GM23338 (cell line): ENCODE measurements at regions not wholly inside any gene's neighbourhood (a gene's known extent, or its start where the extent isn't known, plus 50 kb on each side); places are given as distances from the start of the nearest gene placed in this dataset.

Source experiments
- ATAC-seq: fragments of 200-7000 bp; cut with Tn5 transposase; 3 replicates; pipeline ENCODE4 v1.9.1; 2020
- DNase-seq: peaks from one replicate; pipeline ENCODE4 v3.0.0-alpha.2; 2015; ENCODE audit warnings: low spot score
- H2AFZ ChIP-seq: fragments of 200-600 bp; sonication (generic); 2 replicates; pipeline ENCODE4 v1.8.0; 2016; ENCODE audit warnings: antibody characterized with exemption, mild to moderate bottlenecking, moderate library complexity
- H3F3A ChIP-seq: fragments of 200-600 bp; sonication (generic); replicated peaks from 2 replicates; pipeline ENCODE4 v1.8.0; 2017; ENCODE audit warnings: antibody characterized with exemption, mixed run types, low read depth
- H3K27ac ChIP-seq: fragments of 200-600 bp; sonication (generic); 2 replicates; pipeline ENCODE4 v1.6.1; 2016; ENCODE audit warnings: low read depth
- H3K27me3 ChIP-seq: fragments of 200-600 bp; sonication (generic); 2 replicates; pipeline ENCODE4 v1.8.0; 2016; ENCODE audit warnings: mild to moderate bottlenecking, mixed run types, moderate library complexity; ENCODE audit not compliant: insufficient read depth
- H3K36me3 ChIP-seq: fragments of 200-600 bp; sonication (generic); 2 replicates; pipeline ENCODE4 v1.8.0; 2016; ENCODE audit warnings: mild to moderate bottlenecking; ENCODE audit not compliant: insufficient read depth
- H3K4me1 ChIP-seq: fragments of 200-600 bp; sonication (generic); 2 replicates; pipeline ENCODE4 v1.8.0; 2016; ENCODE audit warnings: mild to moderate bottlenecking, moderate library complexity; ENCODE audit not compliant: insufficient read depth
- H3K4me2 ChIP-seq: fragments of 200-600 bp; sonication (generic); 2 replicates; pipeline ENCODE4 v1.7.1; 2017; ENCODE audit warnings: mixed run types
- H3K4me3 ChIP-seq: fragments of 200-600 bp; sonication (generic); 2 replicates; pipeline ENCODE4 v1.6.1; 2016; ENCODE audit warnings: mixed run types
- H3K79me2 ChIP-seq: fragments of 200-600 bp; sonication (generic); replicated peaks from 2 replicates; pipeline ENCODE4 v1.8.0; 2017; ENCODE audit warnings: mild to moderate bottlenecking; ENCODE audit not compliant: insufficient read depth
- H3K9me2 ChIP-seq: fragments of 200-600 bp; sonication (generic); 2 replicates; pipeline ENCODE4 v1.8.0; 2017; ENCODE audit not compliant: insufficient read depth
- H4K20me1 ChIP-seq: fragments of 200-600 bp; sonication (generic); replicated peaks from 2 replicates; pipeline ENCODE4 v1.8.0; 2017; ENCODE audit warnings: mild to moderate bottlenecking; ENCODE audit not compliant: insufficient read depth
- H3K27ac Mint-ChIP-seq: 2 replicates; pipeline ENCODE4 v1.8.0; 2020; ENCODE audit warnings: inconsistent platforms, mild to moderate bottlenecking, moderate library complexity, mixed read lengths
- H3K27me3 Mint-ChIP-seq: 3 replicates; pipeline ENCODE4 v1.8.0; 2022; ENCODE audit warnings: low read depth, mild to moderate bottlenecking, moderate library complexity, mixed read lengths, inconsistent platforms; ENCODE audit not compliant: insufficient read depth, poor library complexity
- H3K36me3 Mint-ChIP-seq: 3 replicates; pipeline ENCODE4 v1.8.0; 2021; ENCODE audit warnings: low read depth, mild to moderate bottlenecking, inconsistent platforms, moderate library complexity, mixed read lengths
- H3K4me1 Mint-ChIP-seq: 3 replicates; pipeline ENCODE4 v1.8.0; 2020; ENCODE audit warnings: mild to moderate bottlenecking, inconsistent platforms, mixed read lengths
- H3K4me3 Mint-ChIP-seq: 3 replicates; pipeline ENCODE4 v1.8.0; 2021; ENCODE audit warnings: moderate library complexity, mild to moderate bottlenecking, inconsistent platforms, mixed read lengths
- H3K9me3 Mint-ChIP-seq: 3 replicates; pipeline ENCODE4 v1.8.0; 2020; ENCODE audit warnings: moderate library complexity, mild to moderate bottlenecking, inconsistent platforms, mixed read lengths
- CTCF ChIP-seq, 2 experiments: fragments of 200-600 bp in 1 of 2; sonication (generic) in 1 of 2; conservative IDR thresholded peaks; 2 replicates each; pipeline versions ENCODE4 v1.5.1 to v1.6.1; 2016 to 2017; ENCODE audit warnings: antibody characterized with exemption in 2 of 2, low read depth in 2 of 2, mild to moderate bottlenecking in 2 of 2, moderate library complexity in 1 of 2
- ETS1 ChIP-seq: IDR thresholded peaks from 2 replicates; pipeline ENCODE4 v1.6.1; 2016; ENCODE audit warnings: antibody characterized with exemption
- JUNB ChIP-seq: IDR thresholded peaks from one replicate; pipeline ENCODE4 v1.6.1; 2016; ENCODE audit warnings: antibody characterized with exemption; ENCODE audit not compliant: unreplicated experiment
- NANOG ChIP-seq: IDR thresholded peaks from 2 replicates; pipeline ENCODE4 v1.6.1; 2016; ENCODE audit warnings: antibody characterized with exemption, borderline replicate concordance
- REST ChIP-seq: IDR thresholded peaks from one replicate; pipeline ENCODE4 v1.6.1; 2018; ENCODE audit warnings: antibody characterized with exemption; ENCODE audit not compliant: unreplicated experiment
- STAT1 ChIP-seq: IDR thresholded peaks from one replicate; pipeline ENCODE4 v1.6.1; 2016; ENCODE audit warnings: antibody characterized with exemption; ENCODE audit not compliant: unreplicated experiment
- ZNF114 ChIP-seq: fragments of 250-450 bp; sonication (Bioruptor Pico); IDR thresholded peaks from 2 replicates; pipeline ENCODE4 v1.5.0; 2020; ENCODE audit warnings: mild to moderate bottlenecking, moderate library complexity
- ZNF331 ChIP-seq: fragments of 250-450 bp; sonication (Bioruptor Pico); IDR thresholded peaks from 2 replicates; pipeline ENCODE4 v1.5.0; 2020; ENCODE audit warnings: low read depth, mild to moderate bottlenecking, moderate library complexity
- ZNF462 ChIP-seq: fragments of 250-450 bp; sonication (Bioruptor Pico); IDR thresholded peaks from 2 replicates; pipeline ENCODE4 v1.5.0; 2020; ENCODE audit warnings: mild to moderate bottlenecking, moderate library complexity

GRCh38 chr21:31497914-31498313 is 153.9 kb upstream of the TIAM1 start (continued):
- TF ChIP-seq ZNF462 (CRISPR knock-in tag), result no peak
- no peak for TF ChIP-seq ZNF114 (CRISPR knock-in tag)
- TF ChIP-seq CTCF (conservative IDR thresholded peaks at IDR 0.05; ENCODE audit: low read depth in 2 of 2), result no peak

GRCh38 chr21:31493350-31493880 is 149.4 kb upstream of the TIAM1 start:
- Histone ChIP-seq H3K4me3 (no peak overlapping the region), H3K36me3 (no peaks in the 10 kb centered on the region), H4K20me1 (no peaks in the 10 kb centered on the region; the same call in 1 of the 2 replicates), H3K9me2 (no peaks in the 10 kb centered on the region), H3F3A (no peaks in the 10 kb centered on the region), H3K4me2 (no peak overlapping the region), H3K27ac (no peak overlapping the region), H3K27me3 (no peaks in the 10 kb centered on the region), H3K4me1 (no peaks in the 10 kb centered on the region), H3K79me2 (peaks cover 10% of the 10 kb centered on the region), H2AFZ (no peak overlapping the region)
- peaks cover 2% of the 10 kb centered on the region; the same call in 1 of the 3 replicates for H3K4me1 Mint-ChIP-seq
- ATAC-seq, result no peak
- no peak overlapping the region for H3K27ac Mint-ChIP-seq
- peaks cover 5% of the 10 kb centered on the region; the same call in 2 of the 3 replicates for H3K9me3 Mint-ChIP-seq
- H3K27me3 Mint-ChIP-seq, result peaks cover 11% of the 10 kb centered on the region
- no peak for DNase-seq
- H3K36me3 Mint-ChIP-seq, result no peaks in the 10 kb centered on the region
- H3K4me3 Mint-ChIP-seq, result no peak overlapping the region
- no peak for TF ChIP-seq REST
- TF ChIP-seq JUNB, result no peak
- TF ChIP-seq NANOG, result no peak
- TF ChIP-seq STAT1, result no peak
- TF ChIP-seq ETS1, result no peak
- no peak for TF ChIP-seq ZNF331
- no peak for TF ChIP-seq ZNF114 (CRISPR knock-in tag)
